ENCODE measurements at regions not wholly inside any gene's neighbourhood (a gene's known extent, or its start where the extent isn't known, plus 50 kb on each side); places are given as distances from the start of the nearest gene placed in this dataset.

- WGBS, 2 donors: 85 to 89% methylated on average over 1 of the region's 1 CpG
- H3K4me3 ChIP-seq: no peak overlapping the region
Measured at GRCh38 chr15:46275701-46276100, 640.9 kb downstream of the SQOR start.

GRCh38 chr15:46277451-46277850 is 642.6 kb downstream of the SQOR start:
- no peaks in the 10 kb centered on the region for H3K4me1 ChIP-seq

More at GRCh38 chr15:46275701-46276100, 640.9 kb downstream of the SQOR start:
- no peak for DNase-seq
- H3K27me3 ChIP-seq: no peaks in the 10 kb centered on the region
- H3K27ac ChIP-seq: no peak overlapping the region
- no peaks in the 10 kb centered on the region for H3K4me1 ChIP-seq
- no peaks in the 10 kb centered on the region for H3K36me3 ChIP-seq
- intact Hi-C loops (cut with DNase I): no loop called here
- TF ChIP-seq CTCF (IDR thresholded peaks at IDR 0.05): no peak
- no peak for TF ChIP-seq POLR2A (IDR thresholded peaks at IDR 0.05)
- no peaks in the 10 kb centered on the region for H3K9me3 ChIP-seq

GRCh38 chr15:46278062-46278461 is 643.2 kb downstream of the SQOR start:
- H3K4me1 ChIP-seq: no peaks in the 10 kb centered on the region
- WGBS, 2 donors: 59 to 69% methylated on average over 4 of the region's 5 CpGs
- H3K36me3 ChIP-seq: no peaks in the 10 kb centered on the region
- no peaks in the 10 kb centered on the region for H3K27me3 ChIP-seq
- no peak for DNase-seq
- H3K4me3 ChIP-seq: no peak overlapping the region
- intact Hi-C loops (cut with DNase I): no loop called here
- TF ChIP-seq CTCF (IDR thresholded peaks at IDR 0.05) (no peak), POLR2A (IDR thresholded peaks at IDR 0.05) (no peak)
- H3K9me3 ChIP-seq: no peaks in the 10 kb centered on the region
- H3K27ac ChIP-seq: no peak overlapping the region

More at GRCh38 chr15:46277451-46277850, 642.6 kb downstream of the SQOR start:
- H3K27me3 ChIP-seq: no peaks in the 10 kb centered on the region
- no peaks in the 10 kb centered on the region for H3K36me3 ChIP-seq
- intact Hi-C loops (cut with DNase I): no loop called here
- H3K4me3 ChIP-seq: no peak overlapping the region
- no peak for DNase-seq
- H3K27ac ChIP-seq: no peak overlapping the region
- H3K9me3 ChIP-seq: no peaks in the 10 kb centered on the region
- TF ChIP-seq POLR2A (IDR thresholded peaks at IDR 0.05) (no peak), CTCF (IDR thresholded peaks at IDR 0.05) (no peak)

GRCh38 chr15:46278486-46279090 is 643.8 kb downstream of the SQOR start:
- intact Hi-C loops (cut with DNase I): no loop called here
- Histone ChIP-seq H3K27me3 (no peaks in the 10 kb centered on the region), H3K27ac (no peak overlapping the region), H3K4me3 (no peak overlapping the region), H3K36me3 (no peaks in the 10 kb centered on the region), H3K4me1 (no peaks in the 10 kb centered on the region), H3K9me3 (no peaks in the 10 kb centered on the region)
- WGBS, 2 donors: 48 to 51% methylated on average over 5 of the region's 5 CpGs
- no peak for TF ChIP-seq CTCF (IDR thresholded peaks at IDR 0.05)
- no peak for TF ChIP-seq POLR2A (IDR thresholded peaks at IDR 0.05)
- no peak for DNase-seq

- Histone ChIP-seq H3K27ac (no peak overlapping the region), H3K4me1 (no peaks in the 10 kb centered on the region), H3K27me3 (no peaks in the 10 kb centered on the region), H3K36me3 (no peaks in the 10 kb centered on the region), H3K4me3 (no peak overlapping the region), H3K9me3 (no peaks in the 10 kb centered on the region)
- no peak for DNase-seq
- intact Hi-C loops (cut with DNase I): no loop called here
- no peak for TF ChIP-seq POLR2A (IDR thresholded peaks at IDR 0.05)
- no peak for TF ChIP-seq CTCF (IDR thresholded peaks at IDR 0.05)
- WGBS, 2 donors: 29 to 37% methylated on average over 4 of the region's 4 CpGs
Measured at GRCh38 chr15:46280762-46281542, 646.1 kb downstream of the SQOR start.

All from esophagus squamous epithelium (tissue), 5 donors.